AG04449 (cell line): ENCODE measurements at regions not wholly inside any gene's neighbourhood (a gene's known extent, or its start where the extent isn't known, plus 50 kb on each side); places are given as distances from the start of the nearest gene placed in this dataset.

ENCODE experiments used
- CTCF ChIA-PET: fragments of 350-600 bp; formaldehyde crosslinking; extraction: SDS; loops from one replicate; lab custom pipeline; 2021; ENCODE audit warnings: antibody characterized with exemption; lab: Yijun Ruan, JAX
- POLR2A ChIA-PET: fragments of 400-600, 350-600 bp; formaldehyde crosslinking; extraction: SDS; loops from one replicate; lab custom pipeline; 2020; ENCODE audit warnings: antibody characterized with exemption, inconsistent platforms; lab: Yijun Ruan, JAX
- DNase-seq: peaks from one replicate; pipeline ENCODE4 v3.0.0-alpha.2; 2010; ENCODE audit warnings: low read depth, low spot score
- H3K4me3 ChIP-seq: 2 replicates; pipeline ENCODE4 v1.5.1; 2011; ENCODE audit warnings: low read depth, mild to moderate bottlenecking, control low read depth, low read length
- CTCF ChIP-seq: IDR thresholded peaks from one replicate; pipeline ENCODE4 v1.5.1; 2011; ENCODE audit warnings: mild to moderate bottlenecking, moderate library complexity, low read length, control low read depth, inconsistent platforms; ENCODE audit not compliant: insufficient read depth; ENCODE audit errors: missing control alignments

GRCh38 chr4:74661427-74662201 is 132.7 kb downstream of the BTC start:
- no peak for DNase-seq
- no peak overlapping the region for H3K4me3 ChIP-seq
- ChIA-PET POLR2A (no interaction called here), CTCF (interaction anchor here (0.8 to 1.7 kb wide), 6 partner anchors 8 to 342 kb away, joined by 3 to 9 read pairs (median 6); no protein-coding TSS in a partner anchor)
- no peak for TF ChIP-seq CTCF

- no peak for TF ChIP-seq CTCF
- ChIA-PET POLR2A (no interaction called here), CTCF (interaction anchor here (1.7 to 20.7 kb wide), 4 partner anchors 13 to 344 kb away, joined by 4 to 404 read pairs (median 32); no protein-coding TSS in a partner anchor)
- H3K4me3 ChIP-seq = no peak overlapping the region
- DNase-seq = no peak
These were observed 130.7 kb downstream of the BTC start for GRCh38 chr4:74663631-74664030.

GRCh38 chr4:74665346-74665745 is 129.0 kb downstream of the BTC start:
- POLR2A ChIA-PET = no interaction called here
- no peak for TF ChIP-seq CTCF
- no peak overlapping the region for H3K4me3 ChIP-seq
- CTCF ChIA-PET = interaction anchor here (1.2 to 20.7 kb wide), 5 partner anchors 11 to 346 kb away, joined by 3 to 404 read pairs (median 14); no protein-coding TSS in a partner anchor
- no peak for DNase-seq

GRCh38 chr4:74665876-74666275 is 128.4 kb downstream of the BTC start:
- ChIA-PET CTCF (interaction anchor here (0.9 to 20.7 kb wide), 6 partner anchors 11 to 346 kb away, joined by 3 to 404 read pairs (median 11); no protein-coding TSS in a partner anchor), POLR2A (no interaction called here)
- no peak for TF ChIP-seq CTCF
- no peak for DNase-seq
- no peak overlapping the region for H3K4me3 ChIP-seq

GRCh38 chr4:74667438-74667837 is 126.9 kb downstream of the BTC start:
- ChIA-PET POLR2A (no interaction called here), CTCF (interaction anchor here (1.0 to 20.7 kb wide), 7 partner anchors 9 to 348 kb away, joined by 3 to 404 read pairs (median 56); no protein-coding TSS in a partner anchor)
- DNase-seq = no peak
- TF ChIP-seq CTCF = no peak
- no peak overlapping the region for H3K4me3 ChIP-seq

- no peak for DNase-seq
- POLR2A ChIA-PET = no interaction called here
- H3K4me3 ChIP-seq = no peak overlapping the region
- CTCF ChIA-PET = interaction anchor here (1.0 to 20.7 kb wide), 7 partner anchors 9 to 348 kb away, joined by 4 to 404 read pairs (median 109); no protein-coding TSS in a partner anchor
- no peak for TF ChIP-seq CTCF
These were observed 126.4 kb downstream of the BTC start for GRCh38 chr4:74667944-74668343.
